ENCODE measurements at regions not wholly inside any gene's neighbourhood (a gene's known extent, or its start where the extent isn't known, plus 50 kb on each side); places are given as distances from the start of the nearest gene placed in this dataset.

GRCh38 chr13:44180876-44181536 is 192.6 kb upstream of the SERP2 start:
- TF ChIP-seq CTCF (IDR thresholded peaks at IDR 0.05): no peak
- H3K9me3 ChIP-seq: no peaks in the 10 kb centered on the region
- H3K36me3 ChIP-seq: no peaks in the 10 kb centered on the region
- H3K4me1 ChIP-seq: no peaks in the 10 kb centered on the region
- H3K27me3 ChIP-seq: no peaks in the 10 kb centered on the region
- no peak overlapping the region for H3K27ac ChIP-seq
- no peak for DNase-seq (ENCODE audit: low spot score)
- no peak overlapping the region for H3K4me3 ChIP-seq

- DNase-seq (ENCODE audit: low spot score): no peak
- Histone ChIP-seq H3K4me3 (no peak overlapping the region), H3K9me3 (no peaks in the 10 kb centered on the region), H3K27me3 (no peaks in the 10 kb centered on the region), H3K4me1 (no peaks in the 10 kb centered on the region), H3K27ac (no peak overlapping the region), H3K36me3 (no peaks in the 10 kb centered on the region)
- TF ChIP-seq CTCF (IDR thresholded peaks at IDR 0.05): no peak
These were observed 191.7 kb upstream of the SERP2 start for GRCh38 chr13:44181931-44182330.

- Histone ChIP-seq H3K4me1 (no peaks in the 10 kb centered on the region), H3K36me3 (no peaks in the 10 kb centered on the region), H3K9me3 (no peaks in the 10 kb centered on the region), H3K4me3 (no peak overlapping the region), H3K27me3 (no peaks in the 10 kb centered on the region), H3K27ac (no peak overlapping the region)
- DNase-seq (ENCODE audit: low spot score): no peak
- TF ChIP-seq CTCF (IDR thresholded peaks at IDR 0.05): no peak
These were observed 188.9 kb upstream of the SERP2 start for GRCh38 chr13:44184740-44185139.

- Histone ChIP-seq H3K36me3 (no peaks in the 10 kb centered on the region), H3K27me3 (no peaks in the 10 kb centered on the region), H3K27ac (no peak overlapping the region), H3K4me3 (no peak overlapping the region), H3K9me3 (no peaks in the 10 kb centered on the region), H3K4me1 (no peaks in the 10 kb centered on the region)
- no peak for DNase-seq (ENCODE audit: low spot score)
- no peak for TF ChIP-seq CTCF (IDR thresholded peaks at IDR 0.05)
These were observed 185.4 kb upstream of the SERP2 start for GRCh38 chr13:44188257-44188656.

GRCh38 chr13:44189085-44189484 is 184.5 kb upstream of the SERP2 start:
- no peaks in the 10 kb centered on the region for H3K36me3 ChIP-seq
- no peak overlapping the region for H3K4me3 ChIP-seq
- H3K9me3 ChIP-seq: no peaks in the 10 kb centered on the region
- no peak for TF ChIP-seq CTCF (IDR thresholded peaks at IDR 0.05)
- no peaks in the 10 kb centered on the region for H3K4me1 ChIP-seq
- no peaks in the 10 kb centered on the region for H3K27me3 ChIP-seq
- DNase-seq (ENCODE audit: low spot score): no peak
- no peak overlapping the region for H3K27ac ChIP-seq

GRCh38 chr13:44191103-44191502 is 182.5 kb upstream of the SERP2 start:
- H3K9me3 ChIP-seq: no peaks in the 10 kb centered on the region
- no peak overlapping the region for H3K4me3 ChIP-seq
- DNase-seq (ENCODE audit: low spot score): no peak
- TF ChIP-seq CTCF (IDR thresholded peaks at IDR 0.05): no peak
- no peaks in the 10 kb centered on the region for H3K4me1 ChIP-seq
- H3K36me3 ChIP-seq: no peaks in the 10 kb centered on the region
- H3K27ac ChIP-seq: peak overlapping the region in 1 of 2 donors; percentile 40
- no peaks in the 10 kb centered on the region for H3K27me3 ChIP-seq
